Fibroblast of lung (primary cell): ENCODE measurements at regions not wholly inside any gene's neighbourhood (a gene's known extent, or its start where the extent isn't known, plus 50 kb on each side); places are given as distances from the start of the nearest gene placed in this dataset.
A peak's percentile ranks its signal among the peaks of the same experiment; 100 is the strongest.

ENCODE experiments used
- DNase-seq, 2 donors: peaks; one replicate each; pipeline versions ENCODE4 v3.0.0 to v3.0.0-alpha.2; 2010; ENCODE audit warnings: low read depth in 2 of 2
- H2AFZ ChIP-seq: 2 replicates; pipeline ENCODE4 v1.5.1; 2012; ENCODE audit warnings: low read length, control low read depth, inconsistent platforms
- H3K27ac ChIP-seq: 2 replicates; pipeline ENCODE4 v1.5.1; 2011; ENCODE audit warnings: low read length, control low read depth; ENCODE audit not compliant: insufficient read depth
- H3K27me3 ChIP-seq: 2 replicates; pipeline ENCODE4 v1.5.1; 2011; ENCODE audit warnings: mild to moderate bottlenecking, low read length; ENCODE audit not compliant: control insufficient read depth, insufficient read depth
- H3K36me3 ChIP-seq: 2 replicates; pipeline ENCODE4 v1.5.1; 2011; ENCODE audit warnings: low read length; ENCODE audit not compliant: control insufficient read depth, insufficient read depth
- H3K4me1 ChIP-seq: 2 replicates; pipeline ENCODE4 v1.5.1; 2011; ENCODE audit warnings: low read length; ENCODE audit not compliant: control insufficient read depth, insufficient read depth; ENCODE audit errors: extremely low read depth
- H3K4me2 ChIP-seq: 2 replicates; pipeline ENCODE4 v1.5.1; 2011; ENCODE audit warnings: low read length, control low read depth; ENCODE audit not compliant: insufficient read depth; ENCODE audit errors: extremely low read depth
- H3K4me3 ChIP-seq, 4 experiments: fragments of 200-600 bp in 1 of 4; sonication (generic) in 1 of 4; replicated peaks in 1 of 4; 2 replicates each; pipeline ENCODE4 v1.5.1; 2011 to 2016; ENCODE audit warnings: low read length in 4 of 4, low read depth in 3 of 4, mild to moderate bottlenecking in 3 of 4, control low read depth in 2 of 4, inconsistent platforms in 1 of 4, mixed read lengths in 1 of 4; ENCODE audit not compliant: insufficient read depth in 1 of 4; ENCODE audit errors: control extremely low read depth in 1 of 4
- H3K79me2 ChIP-seq: 2 replicates; pipeline ENCODE4 v1.5.1; 2012; ENCODE audit warnings: mild to moderate bottlenecking, low read length, inconsistent platforms; ENCODE audit not compliant: control insufficient read depth, insufficient read depth
- H3K9ac ChIP-seq: 2 replicates; pipeline ENCODE4 v1.5.1; 2011; ENCODE audit warnings: mild to moderate bottlenecking, low read length, control low read depth; ENCODE audit not compliant: insufficient read depth
- H3K9me3 ChIP-seq: 2 replicates; pipeline ENCODE4 v1.5.1; 2012; ENCODE audit warnings: low read depth, low read length; ENCODE audit not compliant: control insufficient read depth, insufficient read depth
- H4K20me1 ChIP-seq: 2 replicates; pipeline ENCODE4 v1.5.1; 2011; ENCODE audit warnings: low read length; ENCODE audit not compliant: control insufficient read depth, insufficient read depth; ENCODE audit errors: extremely low read depth
- EZH2 ChIP-seq: IDR thresholded peaks from 2 replicates; pipeline ENCODE4 v1.5.1; 2012; ENCODE audit warnings: low read length, control low read depth, mild to moderate bottlenecking; ENCODE audit errors: missing control alignments
- TF ChIP-seq, protein P1 (sequence below), 2 donors: IDR thresholded peaks in 1 of 2; conservative IDR thresholded peaks in 1 of 2; 1 replicate in 1 of 2; 2 replicates in 1 of 2; pipeline ENCODE4 v1.5.1; 2011 to 2012; ENCODE audit warnings: low read length in 2 of 2, control low read depth in 1 of 2, inconsistent platforms in 1 of 2, low read depth in 1 of 2, mild to moderate bottlenecking in 1 of 2

DNA sequence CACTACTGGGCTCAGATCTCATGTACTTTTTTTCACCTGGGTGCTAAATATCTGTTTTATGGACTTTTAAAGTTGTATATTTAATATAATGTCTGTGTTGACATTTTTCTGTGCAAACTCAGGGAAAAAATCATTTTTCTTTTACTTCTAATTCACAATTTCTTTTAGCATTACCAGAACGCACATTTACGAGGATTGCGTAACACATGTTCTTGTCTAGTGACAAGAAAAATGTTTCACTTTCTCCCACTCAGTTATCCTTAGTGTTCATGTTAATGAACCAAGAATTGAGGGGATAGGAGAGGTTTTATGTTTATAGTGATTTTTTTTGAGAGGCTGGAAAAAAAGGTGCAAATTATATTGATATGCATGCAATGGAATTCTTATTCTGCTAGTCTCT lies 86.3 kb upstream of the PJA2 start:
- Histone ChIP-seq H4K20me1 (no peaks in the 10 kb centered on the region), H3K36me3 (no peaks in the 10 kb centered on the region), H3K27ac (no peak overlapping the region), H3K9ac (no peak overlapping the region), H3K79me2 (no peaks in the 10 kb centered on the region), H3K4me2 (no peak overlapping the region), H3K4me3 (no peak overlapping the region), H3K9me3 (no peaks in the 10 kb centered on the region), H3K27me3 (no peaks in the 10 kb centered on the region), H2AFZ (no peak overlapping the region), H3K4me1 (no peaks in the 10 kb centered on the region)
- peak in 1 of 2 donors; percentile 36 for DNase-seq
- TF ChIP-seq, protein P1, sequence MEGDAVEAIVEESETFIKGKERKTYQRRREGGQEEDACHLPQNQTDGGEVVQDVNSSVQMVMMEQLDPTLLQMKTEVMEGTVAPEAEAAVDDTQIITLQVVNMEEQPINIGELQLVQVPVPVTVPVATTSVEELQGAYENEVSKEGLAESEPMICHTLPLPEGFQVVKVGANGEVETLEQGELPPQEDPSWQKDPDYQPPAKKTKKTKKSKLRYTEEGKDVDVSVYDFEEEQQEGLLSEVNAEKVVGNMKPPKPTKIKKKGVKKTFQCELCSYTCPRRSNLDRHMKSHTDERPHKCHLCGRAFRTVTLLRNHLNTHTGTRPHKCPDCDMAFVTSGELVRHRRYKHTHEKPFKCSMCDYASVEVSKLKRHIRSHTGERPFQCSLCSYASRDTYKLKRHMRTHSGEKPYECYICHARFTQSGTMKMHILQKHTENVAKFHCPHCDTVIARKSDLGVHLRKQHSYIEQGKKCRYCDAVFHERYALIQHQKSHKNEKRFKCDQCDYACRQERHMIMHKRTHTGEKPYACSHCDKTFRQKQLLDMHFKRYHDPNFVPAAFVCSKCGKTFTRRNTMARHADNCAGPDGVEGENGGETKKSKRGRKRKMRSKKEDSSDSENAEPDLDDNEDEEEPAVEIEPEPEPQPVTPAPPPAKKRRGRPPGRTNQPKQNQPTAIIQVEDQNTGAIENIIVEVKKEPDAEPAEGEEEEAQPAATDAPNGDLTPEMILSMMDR (conservative IDR thresholded peaks at IDR 0.05 in 1 of 2, IDR thresholded peaks at IDR 0.05 in 1 of 2; ENCODE audit: low read depth in 1 of 2, low read length in 2 of 2): no peak
- TF ChIP-seq EZH2: no peak

DNA sequence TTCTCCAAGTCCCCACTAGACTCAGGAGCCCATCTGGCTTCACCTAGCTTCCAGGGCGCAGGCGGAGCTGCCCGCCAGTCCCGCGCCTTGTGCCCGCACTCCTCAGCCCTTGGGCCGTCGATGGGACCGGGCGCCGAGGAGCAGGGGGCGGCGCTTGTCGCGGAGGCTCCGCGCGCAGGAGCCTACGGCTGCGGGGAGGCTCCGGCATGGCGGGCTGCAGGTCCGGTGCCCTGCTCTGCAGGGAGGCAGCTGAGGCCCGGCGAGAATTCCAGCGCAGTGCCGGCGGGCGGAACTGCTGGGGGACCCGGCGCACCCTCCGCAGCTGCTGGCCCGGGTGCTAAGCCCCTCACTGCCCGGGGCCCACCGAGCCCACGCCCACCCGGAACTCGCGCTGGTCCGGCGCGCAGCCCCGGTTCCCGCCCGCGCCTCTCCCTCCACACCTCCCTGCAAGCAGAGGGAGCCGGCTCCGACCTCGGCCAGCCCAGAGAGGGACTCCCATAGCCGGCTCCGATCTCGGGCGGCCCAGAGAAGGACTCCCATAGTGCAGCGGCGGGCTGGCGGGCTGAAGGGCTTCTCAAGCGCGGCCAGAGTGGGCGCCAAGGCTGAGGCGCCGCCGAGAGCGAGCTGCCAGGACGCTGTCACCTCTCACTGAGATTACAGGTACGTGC lies 78.1 kb upstream of the PJA2 start:
- H3K9ac ChIP-seq: no peak overlapping the region
- H3K79me2 ChIP-seq: no peaks in the 10 kb centered on the region
- H3K27me3 ChIP-seq: no peaks in the 10 kb centered on the region
- H3K4me3 ChIP-seq: no peak overlapping the region
- TF ChIP-seq, protein P1 (conservative IDR thresholded peaks at IDR 0.05 in 1 of 2, IDR thresholded peaks at IDR 0.05 in 1 of 2; ENCODE audit: low read depth in 1 of 2, low read length in 2 of 2): no peak
- no peak for TF ChIP-seq EZH2
- H4K20me1 ChIP-seq: no peaks in the 10 kb centered on the region
- H3K4me2 ChIP-seq: no peak overlapping the region
- H3K27ac ChIP-seq: no peak overlapping the region
- no peaks in the 10 kb centered on the region for H3K9me3 ChIP-seq
- H3K36me3 ChIP-seq: no peaks in the 10 kb centered on the region
- no peak for DNase-seq
- H2AFZ ChIP-seq: no peak overlapping the region
- peaks cover 2% of the 10 kb centered on the region for H3K4me1 ChIP-seq

DNA sequence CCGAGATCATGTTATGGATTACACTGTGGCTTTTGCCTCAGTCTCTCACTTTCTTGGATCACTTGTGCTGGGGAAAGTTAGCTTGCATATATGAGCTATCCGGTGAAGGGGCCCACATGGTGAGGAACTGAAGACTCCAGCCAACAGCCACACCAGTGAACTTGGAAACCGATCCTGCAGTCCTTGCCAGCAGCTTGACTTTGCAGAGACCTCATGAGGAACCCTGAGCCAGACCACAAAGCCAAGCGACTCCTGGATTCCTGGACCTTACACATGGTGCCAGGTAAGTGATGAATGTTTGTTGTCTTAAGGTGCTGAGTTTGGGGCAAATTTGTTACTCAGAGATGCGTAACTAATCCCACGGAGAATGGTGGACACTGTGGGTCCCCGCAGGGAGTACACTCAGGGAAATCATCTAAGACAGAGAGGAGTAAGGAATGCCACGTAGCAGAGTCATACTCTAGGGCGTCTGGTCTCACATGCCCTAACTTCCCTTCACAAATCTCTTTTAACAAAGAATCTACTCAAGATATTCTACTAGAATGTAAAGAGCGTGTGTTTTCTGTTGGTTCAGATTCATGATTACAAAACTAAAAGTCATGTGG lies 76.5 kb upstream of the PJA2 start:
- no peaks in the 10 kb centered on the region for H3K36me3 ChIP-seq
- DNase-seq: peak; percentile 30 to 52
- no peak overlapping the region for H3K4me2 ChIP-seq
- H2AFZ ChIP-seq: no peak overlapping the region
- no peak overlapping the region for H3K4me3 ChIP-seq
- no peak overlapping the region for H3K9ac ChIP-seq
- no peak overlapping the region for H3K27ac ChIP-seq
- peaks cover 2% of the 10 kb centered on the region for H3K4me1 ChIP-seq
- no peaks in the 10 kb centered on the region for H3K79me2 ChIP-seq
- H4K20me1 ChIP-seq: no peaks in the 10 kb centered on the region
- no peaks in the 10 kb centered on the region for H3K9me3 ChIP-seq
- TF ChIP-seq, protein P1 (conservative IDR thresholded peaks at IDR 0.05 in 1 of 2, IDR thresholded peaks at IDR 0.05 in 1 of 2; ENCODE audit: low read depth in 1 of 2, low read length in 2 of 2): no peak
- no peak for TF ChIP-seq EZH2
- H3K27me3 ChIP-seq: no peaks in the 10 kb centered on the region
